Gastroesophageal sphincter (tissue), 3 donors: ENCODE measurements at regions not wholly inside any gene's neighbourhood (a gene's known extent, or its start where the extent isn't known, plus 50 kb on each side); places are given as distances from the start of the nearest gene placed in this dataset.

ENCODE experiments used
- POLR2A ChIP-seq, 2 donors: fragments of 450-650 bp; IDR thresholded peaks; one replicate each; pipeline ENCODE4 v1.6.1; 2017; ENCODE audit warnings: antibody characterized with exemption in 2 of 2, mild to moderate bottlenecking in 2 of 2, moderate library complexity in 1 of 2
- POLR2AphosphoS5 ChIP-seq: sonication (generic); formaldehyde crosslinking; IDR thresholded peaks from one replicate; pipeline ENCODE4 v1.6.1; 2017; ENCODE audit warnings: antibody characterized with exemption
- TF ChIP-seq, protein P1 (sequence below), 4 experiments: fragments of 200-600 bp in 2 of 4; fragments of 450-650 bp in 2 of 4; sonication (generic) in 1 of 4; IDR thresholded peaks; one replicate each; pipeline ENCODE4 v1.5.1; 2017 to 2019; ENCODE audit warnings: antibody characterized with exemption in 4 of 4, mild to moderate bottlenecking in 2 of 4, moderate library complexity in 2 of 4

DNA sequence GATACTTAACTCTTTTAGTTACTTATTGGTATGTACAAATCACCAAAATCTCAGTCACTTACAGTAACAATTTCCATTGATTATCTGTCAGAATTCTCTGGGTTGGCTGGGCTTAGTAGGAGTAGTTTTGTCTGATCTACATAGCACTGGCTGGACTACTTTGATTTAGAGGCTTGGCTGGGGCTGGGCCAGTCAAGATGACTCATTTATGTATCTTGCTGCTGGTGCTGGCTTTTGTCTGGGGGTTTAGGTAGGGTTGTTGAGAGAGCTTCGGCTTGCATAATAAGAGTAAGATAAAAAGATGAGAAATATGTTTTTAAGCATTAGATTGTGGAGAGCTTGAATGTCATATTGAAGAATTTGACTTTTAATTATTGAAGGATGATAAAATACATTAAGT is 1093.7 kb downstream of the SLC6A15 start:
- no peak for TF ChIP-seq POLR2AphosphoS5
- TF ChIP-seq, protein P1, sequence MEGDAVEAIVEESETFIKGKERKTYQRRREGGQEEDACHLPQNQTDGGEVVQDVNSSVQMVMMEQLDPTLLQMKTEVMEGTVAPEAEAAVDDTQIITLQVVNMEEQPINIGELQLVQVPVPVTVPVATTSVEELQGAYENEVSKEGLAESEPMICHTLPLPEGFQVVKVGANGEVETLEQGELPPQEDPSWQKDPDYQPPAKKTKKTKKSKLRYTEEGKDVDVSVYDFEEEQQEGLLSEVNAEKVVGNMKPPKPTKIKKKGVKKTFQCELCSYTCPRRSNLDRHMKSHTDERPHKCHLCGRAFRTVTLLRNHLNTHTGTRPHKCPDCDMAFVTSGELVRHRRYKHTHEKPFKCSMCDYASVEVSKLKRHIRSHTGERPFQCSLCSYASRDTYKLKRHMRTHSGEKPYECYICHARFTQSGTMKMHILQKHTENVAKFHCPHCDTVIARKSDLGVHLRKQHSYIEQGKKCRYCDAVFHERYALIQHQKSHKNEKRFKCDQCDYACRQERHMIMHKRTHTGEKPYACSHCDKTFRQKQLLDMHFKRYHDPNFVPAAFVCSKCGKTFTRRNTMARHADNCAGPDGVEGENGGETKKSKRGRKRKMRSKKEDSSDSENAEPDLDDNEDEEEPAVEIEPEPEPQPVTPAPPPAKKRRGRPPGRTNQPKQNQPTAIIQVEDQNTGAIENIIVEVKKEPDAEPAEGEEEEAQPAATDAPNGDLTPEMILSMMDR (IDR thresholded peaks at IDR 0.05) = no peak
- TF ChIP-seq POLR2A (IDR thresholded peaks at IDR 0.05) = no peak
